PC-3 (cell line): ENCODE measurements at regions not wholly inside any gene's neighbourhood (a gene's known extent, or its start where the extent isn't known, plus 50 kb on each side); places are given as distances from the start of the nearest gene placed in this dataset.

ENCODE experiments used
- CTCF ChIP-seq: fragments of 300-600 bp; sonication (generic); conservative IDR thresholded peaks from 2 replicates; pipeline ENCODE4 v1.5.1; 2017; ENCODE audit warnings: antibody characterized with exemption, low read depth, mild to moderate bottlenecking, low read length
- EZH2 ChIP-seq: fragments of 300-600 bp; sonication (generic); IDR thresholded peaks from one replicate; pipeline ENCODE4 v1.6.1; 2017; ENCODE audit warnings: antibody characterized with exemption, mild to moderate bottlenecking, low read length; ENCODE audit not compliant: unreplicated experiment
- EZH2phosphoT487 ChIP-seq: fragments of 300-600 bp; sonication (generic); IDR thresholded peaks from 2 replicates; pipeline ENCODE4 v1.6.1; 2018; ENCODE audit warnings: mild to moderate bottlenecking, antibody characterized with exemption, low read length, borderline replicate concordance

- TF ChIP-seq CTCF, result no peak
- TF ChIP-seq EZH2phosphoT487, result no peak
- no peak for TF ChIP-seq EZH2
Observed at GRCh38 chr7:135846339-135846738, 97.7 kb upstream of the FAM180A start.
